ENCODE measurements at regions not wholly inside any gene's neighbourhood (a gene's known extent, or its start where the extent isn't known, plus 50 kb on each side); places are given as distances from the start of the nearest gene placed in this dataset.

- no peak for ATAC-seq
These were observed 583.0 kb upstream of the PKN2 start for GRCh38 chr1:88101041-88101440.

GRCh38 chr1:88104236-88104635, 579.8 kb upstream of the PKN2 start:
- no peak for ATAC-seq
- TF ChIP-seq ESRRG (CRISPR knock-in tag; IDR thresholded peaks at IDR 0.05), result no peak
- no peak for TF ChIP-seq ZNF8 (CRISPR knock-in tag; IDR thresholded peaks at IDR 0.05)
- TF ChIP-seq ZFP30 (CRISPR knock-in tag; IDR thresholded peaks at IDR 0.05), result no peak
- TF ChIP-seq TCF4 (CRISPR knock-in tag; IDR thresholded peaks at IDR 0.05; ENCODE audit: borderline replicate concordance), result no peak
- TF ChIP-seq RARB (CRISPR knock-in tag; IDR thresholded peaks at IDR 0.05), result no peak
- no peak for TF ChIP-seq PATZ1 (CRISPR knock-in tag; IDR thresholded peaks at IDR 0.05; ENCODE audit: borderline replicate concordance)
- TF ChIP-seq CREB5 (CRISPR knock-in tag; IDR thresholded peaks at IDR 0.05; ENCODE audit: low read depth), result no peak
- no peak for TF ChIP-seq BACH2 (CRISPR knock-in tag; IDR thresholded peaks at IDR 0.05; ENCODE audit: borderline replicate concordance)
- no peak for TF ChIP-seq GLIS3 (CRISPR knock-in tag; IDR thresholded peaks at IDR 0.05)

More at GRCh38 chr1:88101041-88101440, 583.0 kb upstream of the PKN2 start:
- TF ChIP-seq ARNTL (CRISPR knock-in tag; IDR thresholded peaks at IDR 0.05; ENCODE audit: borderline replicate concordance, low read depth), result no peak
- TF ChIP-seq ZNF70 (CRISPR knock-in tag; IDR thresholded peaks at IDR 0.05), result no peak
- no peak for TF ChIP-seq TOX (CRISPR knock-in tag; IDR thresholded peaks at IDR 0.05; ENCODE audit: borderline replicate concordance)
- no peak for TF ChIP-seq RARB (CRISPR knock-in tag; IDR thresholded peaks at IDR 0.05)
- TF ChIP-seq ZC3H10 (CRISPR knock-in tag; IDR thresholded peaks at IDR 0.05), result no peak
- TF ChIP-seq GLIS3 (CRISPR knock-in tag; IDR thresholded peaks at IDR 0.05), result no peak
- no peak for TF ChIP-seq ZFP30 (CRISPR knock-in tag; IDR thresholded peaks at IDR 0.05)
- no peak for TF ChIP-seq CSRNP3 (CRISPR knock-in tag; IDR thresholded peaks at IDR 0.05)
- no peak for TF ChIP-seq OSR1 (CRISPR knock-in tag; IDR thresholded peaks at IDR 0.05)
- no peak for TF ChIP-seq ZNF8 (CRISPR knock-in tag; IDR thresholded peaks at IDR 0.05)
- no peak for TF ChIP-seq PATZ1 (CRISPR knock-in tag; IDR thresholded peaks at IDR 0.05; ENCODE audit: borderline replicate concordance)
- no peak for TF ChIP-seq ISL1 (CRISPR knock-in tag; IDR thresholded peaks at IDR 0.05)
- no peak for TF ChIP-seq PPARA (CRISPR knock-in tag; IDR thresholded peaks at IDR 0.05; ENCODE audit: borderline replicate concordance)
- no peak for TF ChIP-seq POU6F1 (CRISPR knock-in tag; IDR thresholded peaks at IDR 0.05; ENCODE audit: borderline replicate concordance, low read depth)
- TF ChIP-seq CREB5 (CRISPR knock-in tag; IDR thresholded peaks at IDR 0.05; ENCODE audit: low read depth), result no peak
- TF ChIP-seq TSHZ2 (CRISPR knock-in tag; IDR thresholded peaks at IDR 0.05), result no peak
- TF ChIP-seq ZNF565 (CRISPR knock-in tag; conservative IDR thresholded peaks at IDR 0.05; ENCODE audit: low read depth), result no peak
